GM21619 (cell line): ENCODE measurements at regions not wholly inside any gene's neighbourhood (a gene's known extent, or its start where the extent isn't known, plus 50 kb on each side); places are given as distances from the start of the nearest gene placed in this dataset.
A peak's percentile ranks its signal among the peaks of the same experiment; 100 is the strongest.
"Not testable (repeated sequence)": the region's sequence is repeated elsewhere in the genome, so short reads cannot be mapped to it uniquely, and the experiment has no call there.

Experiments used
- ATAC-seq: cut with Tn5 transposase; IDR thresholded peaks from one replicate; pipeline ENCODE4 v1.9.1; 2021; ENCODE audit not compliant: unreplicated experiment

- no peak for ATAC-seq
These were observed 201.3 kb downstream of the AKAP7 start for GRCh38 chr6:131336596-131336995.

- ATAC-seq, result not testable (repeated sequence)
These were observed 211.6 kb downstream of the AKAP7 start for GRCh38 chr6:131346896-131347295.

- no peak for ATAC-seq
These were observed 213.3 kb downstream of the AKAP7 start for GRCh38 chr6:131348572-131348971.

- ATAC-seq, result no peak
These were observed 213.9 kb downstream of the AKAP7 start for GRCh38 chr6:131349199-131349598.

- ATAC-seq, result no peak
These were observed 217.8 kb downstream of the AKAP7 start for GRCh38 chr6:131353106-131353505.

GRCh38 chr6:131353876-131354275 is 218.6 kb downstream of the AKAP7 start:
- ATAC-seq, result no peak

- no peak for ATAC-seq
These were observed 218.7 kb upstream of the ARG1 start for GRCh38 chr6:131354356-131354755.

GRCh38 chr6:131356161-131356560 is 216.9 kb upstream of the ARG1 start:
- ATAC-seq, result no peak

GRCh38 chr6:131357501-131357900 is 215.5 kb upstream of the ARG1 start:
- ATAC-seq, result no peak

- ATAC-seq, result no peak
These were observed 211.0 kb upstream of the ARG1 start for GRCh38 chr6:131362070-131362469.

- ATAC-seq, result no peak
These were observed 210.3 kb upstream of the ARG1 start for GRCh38 chr6:131362696-131363095.

GRCh38 chr6:131363947-131364834 is 208.8 kb upstream of the ARG1 start:
- ATAC-seq, result no peak

GRCh38 chr6:131366223-131366622 is 206.8 kb upstream of the ARG1 start:
- no peak for ATAC-seq

- ATAC-seq, result no peak
These were observed 205.7 kb upstream of the ARG1 start for GRCh38 chr6:131367206-131367873.

- ATAC-seq, result peak; percentile 65
These were observed 204.7 kb upstream of the ARG1 start for GRCh38 chr6:131368198-131368911.

GRCh38 chr6:131372535-131372934 is 200.5 kb upstream of the ARG1 start:
- ATAC-seq, result no peak

GRCh38 chr6:131377112-131377705 is 195.8 kb upstream of the ARG1 start:
- no peak for ATAC-seq

- no peak for ATAC-seq
These were observed 194.2 kb upstream of the ARG1 start for GRCh38 chr6:131378874-131379273.

- no peak for ATAC-seq
These were observed 193.1 kb upstream of the ARG1 start for GRCh38 chr6:131379948-131380347.

- no peak for ATAC-seq
These were observed 191.8 kb upstream of the ARG1 start for GRCh38 chr6:131381052-131381708.

- ATAC-seq, result no peak
These were observed 191.3 kb upstream of the ARG1 start for GRCh38 chr6:131381709-131382093.
